Calu3 (cell line): ENCODE measurements at regions not wholly inside any gene's neighbourhood (a gene's known extent, or its start where the extent isn't known, plus 50 kb on each side); places are given as distances from the start of the nearest gene placed in this dataset.

ENCODE experiments used
- BruUV-seq: library from RNA; stranded (reverse); fragments of 400-500 nt; replicated peaks from 2 replicates; lab custom pipeline; 2021; lab: Mats Ljungman, UMichigan
- CTCF ChIA-PET: fragments of 300-600 bp; sonication (Branson Sonifier 250); formaldehyde crosslinking; loops from one replicate; lab custom pipeline; 2022; ENCODE audit warnings: antibody characterized with exemption; lab: Charles Lee
- DNase-seq: peaks from one replicate; pipeline ENCODE4 v3.0.0; 2022
- H3K27ac Mint-ChIP-seq: one replicate; pipeline ENCODE4 v1.8.0; 2022; ENCODE audit warnings: mixed read lengths; ENCODE audit not compliant: unreplicated experiment
- H3K27me3 Mint-ChIP-seq: one replicate; pipeline ENCODE4 v1.8.0; 2022; ENCODE audit warnings: mixed read lengths; ENCODE audit not compliant: unreplicated experiment
- H3K36me3 Mint-ChIP-seq: one replicate; pipeline ENCODE4 v1.8.0; 2022; ENCODE audit warnings: mild to moderate bottlenecking, moderate library complexity, mixed read lengths; ENCODE audit not compliant: insufficient read depth, unreplicated experiment
- H3K4me1 Mint-ChIP-seq: one replicate; pipeline ENCODE4 v1.8.0; 2022; ENCODE audit warnings: mild to moderate bottlenecking, low read depth, mixed read lengths; ENCODE audit not compliant: unreplicated experiment
- H3K4me3 Mint-ChIP-seq: one replicate; pipeline ENCODE4 v1.8.0; 2022; ENCODE audit warnings: mild to moderate bottlenecking, low read depth, moderate library complexity, mixed read lengths; ENCODE audit not compliant: unreplicated experiment
- H3K9me3 Mint-ChIP-seq: one replicate; pipeline ENCODE4 v1.8.0; 2022; ENCODE audit warnings: low read depth, mixed read lengths; ENCODE audit not compliant: unreplicated experiment
- CTCF ChIP-seq: fragments of 200-600 bp; IDR thresholded peaks from one replicate; pipeline ENCODE4 v1.8.0; 2022; ENCODE audit warnings: antibody characterized with exemption; ENCODE audit not compliant: unreplicated experiment
- intact Hi-C: fragments of 100-400 bp; cut with micrococcal nuclease; formaldehyde crosslinking; loops from one replicate; pipeline ENCODE4 v1.10.0; 2022; ENCODE audit not compliant: unreplicated experiment

GRCh38 chr2:62447411-62447810 is 58.6 kb downstream of the TMEM17 start:
- CTCF ChIA-PET = interaction anchor here (0.6 kb wide), 1 partner anchor 10 kb away, joined by 3 read pairs; no protein-coding TSS in a partner anchor
- no peaks in the 10 kb centered on the region for H3K9me3 Mint-ChIP-seq

GRCh38 chr2:62446491-62446890 is 59.5 kb downstream of the TMEM17 start:
- H3K27me3 Mint-ChIP-seq = peaks cover 6% of the 10 kb centered on the region
- peaks cover 27% of the 10 kb centered on the region for H3K4me1 Mint-ChIP-seq
- intact Hi-C loops = no loop called here
- BruUV-seq = no TSS peak
- H3K4me3 Mint-ChIP-seq = no peak overlapping the region
- TF ChIP-seq CTCF = no peak
- CTCF ChIA-PET = no interaction called here
- DNase-seq = no peak
- H3K36me3 Mint-ChIP-seq = no peaks in the 10 kb centered on the region
- no peaks in the 10 kb centered on the region for H3K9me3 Mint-ChIP-seq
- H3K27ac Mint-ChIP-seq = no peak overlapping the region

More at GRCh38 chr2:62447411-62447810, 58.6 kb downstream of the TMEM17 start:
- intact Hi-C loops = no loop called here
- Mint-ChIP-seq H3K27ac (no peak overlapping the region), H3K27me3 (no peaks in the 10 kb centered on the region), H3K36me3 (no peaks in the 10 kb centered on the region), H3K4me1 (peaks cover 30% of the 10 kb centered on the region), H3K4me3 (no peak overlapping the region)
- no peak for DNase-seq
- TF ChIP-seq CTCF = no peak
- BruUV-seq = no TSS peak

- intact Hi-C loops = no loop called here
- Mint-ChIP-seq H3K4me1 (peaks cover 11% of the 10 kb centered on the region), H3K36me3 (no peaks in the 10 kb centered on the region), H3K4me3 (no peak overlapping the region), H3K27ac (no peak overlapping the region), H3K27me3 (peaks cover 11% of the 10 kb centered on the region), H3K9me3 (peaks cover 3% of the 10 kb centered on the region)
- DNase-seq = no peak
- CTCF ChIA-PET = interaction anchor here (0.6 to 1.5 kb wide), 3 partner anchors 13 to 617 kb away, joined by 3 to 5 read pairs (median 4); no protein-coding TSS in a partner anchor
- no peak for TF ChIP-seq CTCF
- no TSS peak for BruUV-seq
These were observed 62.1 kb downstream of the TMEM17 start for GRCh38 chr2:62443886-62444285.

- no peak for TF ChIP-seq CTCF
- H3K4me1 Mint-ChIP-seq = peaks cover 11% of the 10 kb centered on the region
- BruUV-seq = no TSS peak
These were observed 62.5 kb downstream of the TMEM17 start for GRCh38 chr2:62443471-62443870.

More at GRCh38 chr2:62443471-62443870, 62.5 kb downstream of the TMEM17 start:
- CTCF ChIA-PET = interaction anchor here (0.6 to 1.5 kb wide), 3 partner anchors 13 to 617 kb away, joined by 3 to 5 read pairs (median 4); no protein-coding TSS in a partner anchor
- Mint-ChIP-seq H3K9me3 (peaks cover 3% of the 10 kb centered on the region), H3K27me3 (peaks cover 11% of the 10 kb centered on the region), H3K27ac (no peak overlapping the region), H3K4me3 (no peak overlapping the region), H3K36me3 (no peaks in the 10 kb centered on the region)
- intact Hi-C loops = no loop called here
- DNase-seq = no peak
